Loucy (cell line): ENCODE measurements at regions not wholly inside any gene's neighbourhood (a gene's known extent, or its start where the extent isn't known, plus 50 kb on each side); places are given as distances from the start of the nearest gene placed in this dataset.
A peak's percentile ranks its signal among the peaks of the same experiment; 100 is the strongest.

Experiments
- H2AFZ ChIP-seq: fragments of 200-600 bp; sonication (generic); 2 replicates; pipeline ENCODE4 v1.6.0; 2016; ENCODE audit warnings: antibody characterized with exemption, mild to moderate bottlenecking, low read length, moderate library complexity
- H3F3A ChIP-seq: fragments of 200-600 bp; 2 replicates; pipeline ENCODE4 v1.6.0; 2016; ENCODE audit warnings: antibody characterized with exemption, low read depth, mild to moderate bottlenecking
- H3K27me3 ChIP-seq: fragments of 200-600 bp; sonication (generic); 2 replicates; pipeline ENCODE4 v1.6.1; 2014; ENCODE audit warnings: low read length, mild to moderate bottlenecking; ENCODE audit not compliant: insufficient read depth, poor library complexity, severe bottlenecking
- H3K36me3 ChIP-seq: fragments of 200-600 bp; sonication (generic); 2 replicates; pipeline ENCODE4 v1.6.1; 2016; ENCODE audit warnings: low read length; ENCODE audit not compliant: insufficient read depth
- H3K4me1 ChIP-seq: fragments of 200-600 bp; sonication (generic); 2 replicates; pipeline ENCODE4 v1.5.1; 2014; ENCODE audit warnings: low read length, mild to moderate bottlenecking; ENCODE audit not compliant: insufficient read depth, poor library complexity, severe bottlenecking
- H3K4me2 ChIP-seq: fragments of 200-600 bp; sonication (generic); 2 replicates; pipeline ENCODE4 v1.6.0; 2014; ENCODE audit warnings: antibody characterized with exemption, low read length, low read depth, mild to moderate bottlenecking; ENCODE audit not compliant: poor library complexity, severe bottlenecking
- H3K4me3 ChIP-seq: fragments of 200-600 bp; sonication (generic); 2 replicates; pipeline ENCODE4 v1.5.1; 2014; ENCODE audit warnings: low read length, mild to moderate bottlenecking, mixed read lengths; ENCODE audit not compliant: poor library complexity, severe bottlenecking
- H3K79me2 ChIP-seq: fragments of 200-600 bp; sonication (generic); 2 replicates; pipeline ENCODE4 v1.6.1; 2014; ENCODE audit warnings: low read length; ENCODE audit not compliant: insufficient read depth
- H3K9ac ChIP-seq: fragments of 200-600 bp; sonication (generic); 2 replicates; pipeline ENCODE4 v1.6.0; 2014; ENCODE audit warnings: mild to moderate bottlenecking, low read depth, low read length, moderate library complexity; ENCODE audit not compliant: poor library complexity, severe bottlenecking
- H3K9me2 ChIP-seq: fragments of 200-600 bp; sonication (generic); replicated peaks from 2 replicates; pipeline ENCODE4 v1.6.1; 2016; ENCODE audit warnings: low read depth, low read length, mixed read lengths
- H3K9me3 ChIP-seq: fragments of 200-600 bp; sonication (generic); 2 replicates; pipeline ENCODE4 v1.6.1; 2014; ENCODE audit warnings: mild to moderate bottlenecking, antibody characterized with exemption, low read length, low read depth; ENCODE audit not compliant: insufficient read depth
- H4K20me1 ChIP-seq: fragments of 200-600 bp; sonication (generic); 2 replicates; pipeline ENCODE4 v1.6.0; 2014; ENCODE audit warnings: antibody characterized with exemption, low read length, mild to moderate bottlenecking; ENCODE audit not compliant: insufficient read depth, poor library complexity, severe bottlenecking
- CTCF ChIP-seq: fragments of 200-600 bp; sonication (generic); conservative IDR thresholded peaks from 2 replicates; pipeline ENCODE4 v1.5.1; 2014; ENCODE audit warnings: mild to moderate bottlenecking, antibody characterized with exemption, low read length
- EZH2phosphoT487 ChIP-seq: fragments of 200-600 bp; IDR thresholded peaks from 2 replicates; pipeline ENCODE4 v1.6.1; 2018; ENCODE audit warnings: antibody characterized with exemption, mild to moderate bottlenecking, moderate library complexity, borderline replicate concordance

- H3F3A ChIP-seq, result no peaks in the 10 kb centered on the region
- no peak overlapping the region for H3K9ac ChIP-seq
- no peak overlapping the region for H3K4me2 ChIP-seq
- no peaks in the 10 kb centered on the region for H3K27me3 ChIP-seq
- H3K4me1 ChIP-seq, result no peaks in the 10 kb centered on the region
- no peak overlapping the region for H3K4me3 ChIP-seq
- no peaks in the 10 kb centered on the region for H4K20me1 ChIP-seq
- no peaks in the 10 kb centered on the region for H3K9me3 ChIP-seq
- TF ChIP-seq CTCF (peak; percentile 37), EZH2phosphoT487 (no peak)
- H2AFZ ChIP-seq, result no peak overlapping the region
- H3K9me2 ChIP-seq, result no peaks in the 10 kb centered on the region
- no peaks in the 10 kb centered on the region for H3K79me2 ChIP-seq
- H3K36me3 ChIP-seq, result no peaks in the 10 kb centered on the region
These were observed 156.2 kb downstream of the COG6 start for GRCh38 chr13:39811696-39812095.

GRCh38 chr13:39815345-39816111 lies 160.1 kb downstream of the COG6 start:
- Histone ChIP-seq H3F3A (no peaks in the 10 kb centered on the region), H3K27me3 (no peaks in the 10 kb centered on the region), H3K4me1 (no peaks in the 10 kb centered on the region), H3K79me2 (no peaks in the 10 kb centered on the region), H4K20me1 (no peaks in the 10 kb centered on the region), H3K36me3 (no peaks in the 10 kb centered on the region), H3K9me3 (no peaks in the 10 kb centered on the region), H3K4me3 (no peak overlapping the region), H3K9me2 (no peaks in the 10 kb centered on the region), H2AFZ (no peak overlapping the region), H3K4me2 (no peak overlapping the region), H3K9ac (no peak overlapping the region)
- TF ChIP-seq EZH2phosphoT487 (no peak), CTCF (no peak)

GRCh38 chr13:39816936-39817335 lies 161.5 kb downstream of the COG6 start:
- Histone ChIP-seq H4K20me1 (no peaks in the 10 kb centered on the region), H3K4me2 (no peak overlapping the region), H3K9me2 (no peaks in the 10 kb centered on the region), H2AFZ (no peak overlapping the region), H3K36me3 (no peaks in the 10 kb centered on the region), H3K79me2 (no peaks in the 10 kb centered on the region), H3K9me3 (no peaks in the 10 kb centered on the region), H3F3A (no peaks in the 10 kb centered on the region), H3K27me3 (no peaks in the 10 kb centered on the region), H3K4me3 (no peak overlapping the region), H3K9ac (no peak overlapping the region), H3K4me1 (no peaks in the 10 kb centered on the region)
- TF ChIP-seq EZH2phosphoT487 (no peak), CTCF (no peak)
